CD14-positive monocyte (primary cell): ENCODE measurements at regions not wholly inside any gene's neighbourhood (a gene's known extent, or its start where the extent isn't known, plus 50 kb on each side); places are given as distances from the start of the nearest gene placed in this dataset.

Experiments used
- DNase-seq, 3 donors: peaks; one replicate each; pipeline ENCODE4 v3.0.0-alpha.2; 2011 to 2022
- H2AFZ ChIP-seq: 2 replicates; pipeline ENCODE4 v1.6.0; 2012; ENCODE audit warnings: mild to moderate bottlenecking, low read depth, low read length, inconsistent platforms; ENCODE audit not compliant: insufficient read depth, poor library complexity, severe bottlenecking
- H3K27ac ChIP-seq, 2 donors: 1 replicate in 1 of 2; 2 replicates in 1 of 2; pipeline ENCODE4 v1.5.1; 2012 to 2013; ENCODE audit warnings: low read length in 2 of 2, control low read depth in 1 of 2, inconsistent platforms in 1 of 2, low read depth in 1 of 2, mild to moderate bottlenecking in 1 of 2
- H3K27me3 ChIP-seq, 2 donors: one replicate each; pipeline versions ENCODE4 v1.6.0 to v1.6.1; 2011 to 2013; ENCODE audit warnings: low read length in 2 of 2; ENCODE audit not compliant: control insufficient read depth in 2 of 2, insufficient read depth in 2 of 2
- H3K36me3 ChIP-seq, 2 donors: replicated peaks in 1 of 2; 1 replicate in 1 of 2; 2 replicates in 1 of 2; pipeline versions ENCODE4 v1.5.1 to v1.6.1; 2012 to 2013; ENCODE audit warnings: low read length in 2 of 2, control low read depth in 1 of 2, inconsistent platforms in 1 of 2, mild to moderate bottlenecking in 1 of 2; ENCODE audit not compliant: insufficient read depth in 2 of 2, control insufficient read depth in 1 of 2
- H3K4me1 ChIP-seq, 2 donors: 1 replicate in 1 of 2; 2 replicates in 1 of 2; pipeline versions ENCODE4 v1.5.1 to v1.6.1; 2012 to 2013; ENCODE audit warnings: low read length in 2 of 2, control low read depth in 1 of 2, inconsistent platforms in 1 of 2, mild to moderate bottlenecking in 1 of 2, moderate library complexity in 1 of 2; ENCODE audit not compliant: insufficient read depth in 2 of 2, control insufficient read depth in 1 of 2
- H3K4me2 ChIP-seq: replicated peaks from 2 replicates; pipeline ENCODE3; 2012; ENCODE audit warnings: low read length, moderate library complexity, mild to moderate bottlenecking; ENCODE audit not compliant: poor library complexity, severe bottlenecking; ENCODE audit errors: extremely low read depth
- H3K4me3 ChIP-seq, 3 experiments: fragments of 200-600 bp in 1 of 3; sonication (generic) in 1 of 3; replicated peaks in 1 of 3; 1 replicate in 2 of 3; 2 replicates in 1 of 3; pipeline ENCODE4 v1.5.1; 2011 to 2013; ENCODE audit warnings: low read length in 3 of 3, mild to moderate bottlenecking in 3 of 3, control low read depth in 2 of 3, low read depth in 2 of 3, inconsistent platforms in 1 of 3, moderate library complexity in 1 of 3
- H3K79me2 ChIP-seq: 2 replicates; pipeline ENCODE4 v1.6.0; 2012; ENCODE audit warnings: mild to moderate bottlenecking, control low read depth, inconsistent platforms, low read length, moderate library complexity; ENCODE audit not compliant: insufficient read depth
- H3K9ac ChIP-seq: 2 replicates; pipeline ENCODE4 v1.6.0; 2017; ENCODE audit warnings: low read length, mild to moderate bottlenecking; ENCODE audit not compliant: insufficient read depth, poor library complexity, severe bottlenecking
- H3K9me3 ChIP-seq, 2 donors: replicated peaks in 1 of 2; 1 replicate in 1 of 2; 2 replicates in 1 of 2; pipeline versions ENCODE4 v1.5.1 to v1.6.1; 2012 to 2013; ENCODE audit warnings: low read length in 2 of 2, control low read depth in 1 of 2; ENCODE audit not compliant: control insufficient read depth in 1 of 2, insufficient read depth in 1 of 2
- H4K20me1 ChIP-seq: 2 replicates; pipeline ENCODE4 v1.6.0; 2012; ENCODE audit warnings: mild to moderate bottlenecking, low read length, control low read depth, moderate library complexity; ENCODE audit not compliant: insufficient read depth
- H3K27ac Mint-ChIP-seq, 7 donors: one replicate each; pipeline ENCODE4 v1.8.0; 2020; ENCODE audit warnings: mild to moderate bottlenecking in 7 of 7, mixed read lengths in 7 of 7, moderate library complexity in 6 of 7, inconsistent platforms in 2 of 7
- H3K27me3 Mint-ChIP-seq, 3 donors: one replicate each; pipeline ENCODE4 v1.8.0; 2021 to 2022; ENCODE audit warnings: low read depth in 3 of 3, mild to moderate bottlenecking in 3 of 3, mixed read lengths in 3 of 3, moderate library complexity in 3 of 3, inconsistent platforms in 1 of 3
- H3K36me3 Mint-ChIP-seq, 2 donors: one replicate each; pipeline ENCODE4 v1.8.0; 2020; ENCODE audit warnings: mixed read lengths in 2 of 2, inconsistent platforms in 1 of 2, mild to moderate bottlenecking in 1 of 2
- H3K4me1 Mint-ChIP-seq: one replicate; pipeline ENCODE4 v1.8.0; 2020; ENCODE audit warnings: mild to moderate bottlenecking, mixed read lengths
- H3K4me3 Mint-ChIP-seq, 2 donors: one replicate each; pipeline ENCODE4 v1.8.0; 2020; ENCODE audit warnings: mild to moderate bottlenecking in 2 of 2, mixed read lengths in 2 of 2, moderate library complexity in 1 of 2
- H3K9me3 Mint-ChIP-seq, 7 donors: one replicate each; pipeline ENCODE4 v1.8.0; 2020 to 2022; ENCODE audit warnings: mixed read lengths in 7 of 7, mild to moderate bottlenecking in 6 of 7, moderate library complexity in 6 of 7, inconsistent platforms in 2 of 7
- WGBS: methylation state at CpG from one replicate; pipeline ENCODE4 v1.1.5; 2013; ENCODE audit warnings: missing lambda C conversion rate; ENCODE audit not compliant: insufficient coverage; 5-methylcytosine and 5-hydroxymethylcytosine counted together
- intact Hi-C, 2 donors: fragments of 100-400 bp; cut with micrococcal nuclease; formaldehyde crosslinking; loops; one replicate each; pipeline versions ENCODE4 v1.15.0 to v1.15.1; 2023
- TF ChIP-seq, protein P1 (sequence below): fragments of 200-600 bp; IDR thresholded peaks from one replicate; pipeline ENCODE4 v1.8.0; 2022; ENCODE audit warnings: antibody characterized with exemption, mild to moderate bottlenecking

DNA sequence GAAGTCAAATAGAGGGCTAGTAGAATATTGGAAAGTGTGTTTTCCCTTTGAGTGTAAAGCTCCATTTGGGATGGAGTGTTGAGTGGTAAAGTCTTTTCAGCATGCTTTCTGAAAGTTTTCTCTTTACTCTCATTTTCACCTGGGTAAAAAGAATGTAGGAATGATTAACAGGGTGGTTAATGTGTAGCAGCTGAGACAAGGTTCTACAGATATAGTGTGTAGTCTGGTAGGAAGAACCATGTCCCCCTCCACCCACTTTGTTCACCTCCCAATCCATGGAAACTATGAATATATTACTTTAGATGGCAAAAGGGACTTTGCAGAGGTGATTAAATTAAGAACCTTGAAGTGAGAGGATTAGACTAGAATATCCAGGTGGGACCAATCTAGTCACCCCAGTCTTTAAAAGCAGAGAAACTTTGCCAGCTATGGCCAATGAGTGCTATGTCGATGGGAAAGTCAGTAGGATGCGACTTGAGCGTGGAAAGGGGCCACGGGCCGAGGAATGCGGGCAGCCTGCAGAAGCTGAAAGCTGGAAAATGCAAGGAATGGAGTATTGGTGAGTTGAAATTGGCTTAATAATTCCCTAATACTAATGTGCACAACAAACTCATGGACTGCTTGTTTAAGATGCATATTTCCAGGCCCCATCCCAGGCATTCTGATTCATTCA, 166.3 kb upstream of the AHR start:
- peaks cover 0 to 1% (median 0%) of the 10 kb centered on the region in 3 donors for H3K27me3 Mint-ChIP-seq
- TF ChIP-seq, protein P1, sequence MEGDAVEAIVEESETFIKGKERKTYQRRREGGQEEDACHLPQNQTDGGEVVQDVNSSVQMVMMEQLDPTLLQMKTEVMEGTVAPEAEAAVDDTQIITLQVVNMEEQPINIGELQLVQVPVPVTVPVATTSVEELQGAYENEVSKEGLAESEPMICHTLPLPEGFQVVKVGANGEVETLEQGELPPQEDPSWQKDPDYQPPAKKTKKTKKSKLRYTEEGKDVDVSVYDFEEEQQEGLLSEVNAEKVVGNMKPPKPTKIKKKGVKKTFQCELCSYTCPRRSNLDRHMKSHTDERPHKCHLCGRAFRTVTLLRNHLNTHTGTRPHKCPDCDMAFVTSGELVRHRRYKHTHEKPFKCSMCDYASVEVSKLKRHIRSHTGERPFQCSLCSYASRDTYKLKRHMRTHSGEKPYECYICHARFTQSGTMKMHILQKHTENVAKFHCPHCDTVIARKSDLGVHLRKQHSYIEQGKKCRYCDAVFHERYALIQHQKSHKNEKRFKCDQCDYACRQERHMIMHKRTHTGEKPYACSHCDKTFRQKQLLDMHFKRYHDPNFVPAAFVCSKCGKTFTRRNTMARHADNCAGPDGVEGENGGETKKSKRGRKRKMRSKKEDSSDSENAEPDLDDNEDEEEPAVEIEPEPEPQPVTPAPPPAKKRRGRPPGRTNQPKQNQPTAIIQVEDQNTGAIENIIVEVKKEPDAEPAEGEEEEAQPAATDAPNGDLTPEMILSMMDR: no peak
- intact Hi-C loops: no loop called here
- DNase-seq: no peak
- Histone ChIP-seq H3K4me1 (peaks cover 19 to 24% of the 10 kb centered on the region in 2 donors), H3K9ac (no peak overlapping the region), H3K36me3 (no peaks in the 10 kb centered on the region), H3K27me3 (no peaks in the 10 kb centered on the region), H2AFZ (no peak overlapping the region), H3K9me3 (no peaks in the 10 kb centered on the region), H3K79me2 (no peaks in the 10 kb centered on the region), H3K27ac (no peak overlapping the region), H4K20me1 (no peaks in the 10 kb centered on the region), H3K4me2 (no peak overlapping the region), H3K4me3 (no peak overlapping the region)
- no peaks in the 10 kb centered on the region for H3K36me3 Mint-ChIP-seq
- H3K4me3 Mint-ChIP-seq: no peak overlapping the region
- H3K9me3 Mint-ChIP-seq: no peaks in the 10 kb centered on the region
- no peak overlapping the region for H3K27ac Mint-ChIP-seq
- WGBS: 100% methylated on average over 4 of the region's 6 CpGs
- peaks cover 28% of the 10 kb centered on the region for H3K4me1 Mint-ChIP-seq

DNA sequence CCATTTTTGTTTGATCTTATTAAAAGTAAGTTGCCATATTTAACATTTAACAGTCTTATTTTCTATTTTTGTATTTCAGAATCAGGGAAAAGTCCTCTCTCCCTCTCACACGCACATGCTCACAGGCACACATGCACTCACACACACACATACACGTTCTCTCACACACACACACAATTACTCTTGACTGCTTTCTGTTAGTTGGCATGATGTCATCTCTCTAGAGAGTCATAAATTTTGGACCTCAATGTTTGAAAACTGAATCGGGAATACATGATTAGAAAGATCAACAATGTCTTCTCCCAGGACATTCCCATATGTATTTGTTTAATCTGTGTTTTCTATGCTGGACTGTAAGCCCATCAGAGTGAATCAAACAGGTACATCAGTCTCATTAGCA, 165.7 kb upstream of the AHR start:
- no peaks in the 10 kb centered on the region for H3K9me3 Mint-ChIP-seq
- no peak overlapping the region for H3K4me3 ChIP-seq
- 100% methylated on average over 2 of the region's 3 CpGs for WGBS
- H4K20me1 ChIP-seq: no peaks in the 10 kb centered on the region
- H3K27ac Mint-ChIP-seq: no peak overlapping the region
- H3K36me3 Mint-ChIP-seq: no peaks in the 10 kb centered on the region
- no peak overlapping the region for H3K27ac ChIP-seq
- TF ChIP-seq, protein P1: no peak
- no peaks in the 10 kb centered on the region for H3K79me2 ChIP-seq
- peaks cover 0 to 1% (median 0%) of the 10 kb centered on the region in 3 donors for H3K27me3 Mint-ChIP-seq
- H3K9ac ChIP-seq: no peak overlapping the region
- H3K36me3 ChIP-seq: no peaks in the 10 kb centered on the region
- peaks cover 22% of the 10 kb centered on the region for H3K4me1 Mint-ChIP-seq
- no peak overlapping the region for H3K4me3 Mint-ChIP-seq
- intact Hi-C loops: no loop called here
- no peaks in the 10 kb centered on the region for H3K27me3 ChIP-seq
- no peaks in the 10 kb centered on the region for H3K9me3 ChIP-seq
- H3K4me1 ChIP-seq: peaks cover 13 to 18% of the 10 kb centered on the region in 2 donors
- DNase-seq: no peak
- H2AFZ ChIP-seq: no peak overlapping the region
- no peak overlapping the region for H3K4me2 ChIP-seq
